Neural progenitor cell (in vitro differentiated cells): ENCODE measurements at regions not wholly inside any gene's neighbourhood (a gene's known extent, or its start where the extent isn't known, plus 50 kb on each side); places are given as distances from the start of the nearest gene placed in this dataset.

Experiments used
- DNase-seq: peaks from one replicate; pipeline ENCODE4 v3.0.0-alpha.2; 2016; ENCODE audit warnings: low spot score
- H2AFZ ChIP-seq: fragments of 200-600 bp; sonication (generic); replicated peaks from 2 replicates; pipeline ENCODE4 v1.6.1; 2016; ENCODE audit warnings: antibody characterized with exemption
- H3F3A ChIP-seq: fragments of 200-600 bp; sonication (generic); 2 replicates; pipeline ENCODE4 v1.6.1; 2016; ENCODE audit warnings: antibody characterized with exemption, low read depth
- H3K27ac ChIP-seq: fragments of 200-600 bp; sonication (generic); 2 replicates; pipeline ENCODE4 v1.5.1; 2016; ENCODE audit warnings: mild to moderate bottlenecking
- H3K27me3 ChIP-seq: fragments of 200-600 bp; sonication (generic); 2 replicates; pipeline ENCODE4 v1.6.1; 2016; ENCODE audit warnings: mild to moderate bottlenecking, moderate library complexity
- H3K36me3 ChIP-seq: fragments of 200-600 bp; sonication (generic); 2 replicates; pipeline ENCODE4 v1.5.1; 2016
- H3K4me1 ChIP-seq: fragments of 200-600 bp; sonication (generic); 2 replicates; pipeline ENCODE4 v1.6.1; 2016; ENCODE audit warnings: mixed run types
- H3K4me2 ChIP-seq: fragments of 200-600 bp; sonication (generic); 2 replicates; pipeline ENCODE4 v1.6.1; 2016
- H3K4me3 ChIP-seq: fragments of 200-600 bp; sonication (generic); 2 replicates; pipeline ENCODE4 v1.5.1; 2016
- H3K79me2 ChIP-seq: fragments of 200-600 bp; sonication (generic); 2 replicates; pipeline ENCODE4 v1.6.1; 2016; ENCODE audit warnings: low read depth
- H3K9ac ChIP-seq: fragments of 200-600 bp; sonication (generic); 2 replicates; pipeline ENCODE4 v1.6.1; 2016
- H3K9me3 ChIP-seq: fragments of 200-600 bp; sonication (generic); 2 replicates; pipeline ENCODE4 v1.5.1; 2016; ENCODE audit warnings: low read depth
- H4K20me1 ChIP-seq: fragments of 200-600 bp; sonication (generic); 2 replicates; pipeline ENCODE4 v1.6.1; 2016; ENCODE audit warnings: low read depth
- H3K27ac Mint-ChIP-seq: 3 replicates; pipeline ENCODE4 v1.8.0; 2021; ENCODE audit warnings: mixed read lengths
- H3K27me3 Mint-ChIP-seq: 2 replicates; pipeline ENCODE4 v1.8.0; 2022; ENCODE audit warnings: low read depth, mild to moderate bottlenecking, inconsistent platforms, moderate library complexity, mixed read lengths; ENCODE audit not compliant: insufficient read depth
- H3K36me3 Mint-ChIP-seq: 3 replicates; pipeline ENCODE4 v1.8.0; 2021; ENCODE audit warnings: mixed read lengths
- H3K4me1 Mint-ChIP-seq: 3 replicates; pipeline ENCODE4 v1.8.0; 2021; ENCODE audit warnings: mixed read lengths
- H3K4me3 Mint-ChIP-seq: 3 replicates; pipeline ENCODE4 v1.8.0; 2021; ENCODE audit warnings: mild to moderate bottlenecking, moderate library complexity, mixed read lengths
- H3K9me3 Mint-ChIP-seq: 3 replicates; pipeline ENCODE4 v1.8.0; 2020; ENCODE audit warnings: mixed read lengths
- EZH2 ChIP-seq: fragments of 200-600 bp; sonication (generic); IDR thresholded peaks from 2 replicates; pipeline ENCODE4 v1.6.1; 2017; ENCODE audit warnings: antibody characterized with exemption, mild to moderate bottlenecking, moderate library complexity
- EZH2phosphoT487 ChIP-seq: fragments of 200-600 bp; sonication (generic); IDR thresholded peaks from 2 replicates; pipeline ENCODE4 v1.6.1; 2017; ENCODE audit warnings: antibody characterized with exemption
- TF ChIP-seq, protein P1 (sequence below): fragments of 200-600 bp; sonication (generic); IDR thresholded peaks from 2 replicates; pipeline ENCODE4 v1.5.1; 2017; ENCODE audit warnings: antibody characterized with exemption, mild to moderate bottlenecking

DNA sequence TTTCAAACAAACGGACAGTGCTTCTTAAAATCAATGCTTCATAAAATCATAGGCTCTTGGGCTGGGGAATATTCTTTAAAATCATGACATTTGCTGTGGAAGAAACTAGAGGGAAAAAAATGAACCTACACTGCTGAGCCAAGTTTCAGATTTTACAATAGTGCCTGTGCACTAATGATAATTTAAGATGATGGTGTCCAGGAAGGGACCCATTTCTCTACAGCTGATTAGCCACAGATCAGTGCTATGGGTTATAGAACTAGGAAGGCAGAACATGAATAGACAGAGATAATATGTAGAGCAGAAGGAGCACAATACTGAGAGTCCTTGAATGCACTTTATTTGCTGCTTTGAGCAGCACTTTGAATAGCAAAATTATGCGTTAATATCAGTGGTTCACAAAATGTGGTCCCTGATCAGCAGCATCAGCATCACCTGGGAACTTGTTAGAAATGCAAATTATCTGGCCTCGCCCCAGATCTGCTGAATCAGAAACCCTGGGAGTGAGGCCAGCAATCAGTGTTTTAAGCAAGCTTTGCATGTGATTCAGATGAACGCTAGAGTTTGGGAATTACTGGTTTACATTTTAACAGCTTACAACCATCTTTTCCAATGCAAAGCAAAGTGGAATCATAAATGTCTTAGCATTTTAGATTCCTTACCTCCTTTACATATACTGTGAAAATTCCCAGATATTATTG is 135.8 kb upstream of the ANKRD28 start:
- H3K79me2 ChIP-seq: no peaks in the 10 kb centered on the region
- Mint-ChIP-seq H3K9me3 (peaks cover under 1% of the 10 kb centered on the region), H3K27me3 (no peaks in the 10 kb centered on the region), H3K4me1 (peaks cover 53% of the 10 kb centered on the region), H3K27ac (no peak overlapping the region), H3K36me3 (peaks cover 2% of the 10 kb centered on the region), H3K4me3 (no peak overlapping the region)
- H3K4me3 ChIP-seq: no peak overlapping the region
- peaks cover 41% of the 10 kb centered on the region for H3K4me1 ChIP-seq
- no peak overlapping the region for H2AFZ ChIP-seq
- H3F3A ChIP-seq: peaks cover 27% of the 10 kb centered on the region
- H3K4me2 ChIP-seq: no peak overlapping the region
- H3K9me3 ChIP-seq: no peaks in the 10 kb centered on the region
- DNase-seq: no peak
- no peak overlapping the region for H3K27ac ChIP-seq
- no peak for TF ChIP-seq EZH2
- TF ChIP-seq EZH2phosphoT487: no peak
- TF ChIP-seq, protein P1, sequence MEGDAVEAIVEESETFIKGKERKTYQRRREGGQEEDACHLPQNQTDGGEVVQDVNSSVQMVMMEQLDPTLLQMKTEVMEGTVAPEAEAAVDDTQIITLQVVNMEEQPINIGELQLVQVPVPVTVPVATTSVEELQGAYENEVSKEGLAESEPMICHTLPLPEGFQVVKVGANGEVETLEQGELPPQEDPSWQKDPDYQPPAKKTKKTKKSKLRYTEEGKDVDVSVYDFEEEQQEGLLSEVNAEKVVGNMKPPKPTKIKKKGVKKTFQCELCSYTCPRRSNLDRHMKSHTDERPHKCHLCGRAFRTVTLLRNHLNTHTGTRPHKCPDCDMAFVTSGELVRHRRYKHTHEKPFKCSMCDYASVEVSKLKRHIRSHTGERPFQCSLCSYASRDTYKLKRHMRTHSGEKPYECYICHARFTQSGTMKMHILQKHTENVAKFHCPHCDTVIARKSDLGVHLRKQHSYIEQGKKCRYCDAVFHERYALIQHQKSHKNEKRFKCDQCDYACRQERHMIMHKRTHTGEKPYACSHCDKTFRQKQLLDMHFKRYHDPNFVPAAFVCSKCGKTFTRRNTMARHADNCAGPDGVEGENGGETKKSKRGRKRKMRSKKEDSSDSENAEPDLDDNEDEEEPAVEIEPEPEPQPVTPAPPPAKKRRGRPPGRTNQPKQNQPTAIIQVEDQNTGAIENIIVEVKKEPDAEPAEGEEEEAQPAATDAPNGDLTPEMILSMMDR: no peak
- H4K20me1 ChIP-seq: no peaks in the 10 kb centered on the region
- no peaks in the 10 kb centered on the region for H3K27me3 ChIP-seq
- H3K36me3 ChIP-seq: no peaks in the 10 kb centered on the region
- H3K9ac ChIP-seq: no peak overlapping the region

DNA sequence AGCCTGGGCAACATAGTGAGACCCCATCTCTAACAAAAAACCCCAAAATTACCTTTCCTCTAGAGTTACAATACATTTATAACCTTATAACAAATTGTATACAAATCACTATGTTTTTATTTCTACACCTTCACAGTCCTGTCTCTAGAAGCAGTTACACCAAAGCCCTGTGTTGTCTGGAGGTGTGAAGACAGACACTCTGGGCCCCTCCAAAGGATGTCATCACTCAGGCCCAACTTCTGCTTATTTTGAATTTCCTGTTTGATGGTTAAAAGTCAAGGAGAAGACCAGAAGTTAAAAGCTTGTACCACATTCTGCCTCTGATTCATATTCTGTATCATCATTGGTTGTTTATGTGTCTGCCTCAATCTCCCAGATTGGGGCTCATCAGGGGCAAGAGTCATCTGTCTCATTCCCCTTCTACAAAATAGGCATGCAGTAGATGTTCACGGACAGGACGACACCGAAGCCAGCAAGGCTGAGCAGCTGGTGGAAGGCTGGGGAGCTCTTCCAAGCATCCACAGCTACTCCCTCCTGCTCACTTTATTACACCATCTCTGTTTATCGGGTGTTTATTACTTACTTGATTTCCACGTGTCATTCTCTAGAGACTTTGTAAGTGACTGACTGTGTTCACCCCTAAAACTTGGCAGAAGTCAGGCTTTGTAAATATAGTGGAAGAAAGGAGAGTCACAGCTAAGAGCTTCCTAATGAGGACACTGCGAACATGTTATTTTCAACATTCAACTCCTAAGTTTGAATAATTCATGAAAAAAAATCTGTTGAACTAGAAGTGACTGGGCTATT is 136.8 kb upstream of the ANKRD28 start:
- TF ChIP-seq EZH2 (no peak), EZH2phosphoT487 (no peak)
- TF ChIP-seq, protein P1: no peak
- Mint-ChIP-seq H3K36me3 (peaks cover 2% of the 10 kb centered on the region), H3K9me3 (no peaks in the 10 kb centered on the region), H3K27ac (no peak overlapping the region), H3K27me3 (no peaks in the 10 kb centered on the region), H3K4me3 (no peak overlapping the region), H3K4me1 (peaks cover 50% of the 10 kb centered on the region)
- Histone ChIP-seq H3K9ac (no peak overlapping the region), H3K36me3 (no peaks in the 10 kb centered on the region), H3K4me1 (peaks cover 33% of the 10 kb centered on the region), H3K79me2 (no peaks in the 10 kb centered on the region), H4K20me1 (no peaks in the 10 kb centered on the region), H3K4me2 (no peak overlapping the region), H3K4me3 (no peak overlapping the region), H3F3A (peaks cover 17% of the 10 kb centered on the region), H3K27me3 (no peaks in the 10 kb centered on the region), H3K27ac (no peak overlapping the region), H3K9me3 (no peaks in the 10 kb centered on the region), H2AFZ (no peak overlapping the region)
- DNase-seq: no peak

DNA sequence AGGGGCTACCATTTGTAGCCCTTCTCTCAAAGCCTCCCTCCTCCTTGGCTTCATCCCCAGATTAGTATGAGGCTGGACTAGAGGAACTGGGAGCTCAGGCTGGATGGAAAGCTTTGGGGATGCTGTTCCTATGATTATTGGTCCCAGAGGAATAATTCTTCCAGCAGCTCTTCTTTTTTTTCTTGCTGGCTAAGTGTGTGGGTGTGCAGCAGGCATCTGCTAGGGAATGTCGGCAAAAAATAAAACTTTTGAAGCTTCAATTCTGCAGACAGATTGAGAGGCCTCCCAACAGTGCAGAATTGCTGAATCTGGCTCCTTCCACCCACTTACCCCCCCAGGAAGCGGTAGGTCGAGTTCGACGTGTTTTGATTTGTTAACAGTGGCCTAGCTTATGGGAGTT is 138.5 kb upstream of the ANKRD28 start:
- no peaks in the 10 kb centered on the region for H3K36me3 ChIP-seq
- H3K9me3 ChIP-seq: no peaks in the 10 kb centered on the region
- no peak for TF ChIP-seq EZH2
- no peak for TF ChIP-seq EZH2phosphoT487
- TF ChIP-seq, protein P1: no peak
- no peaks in the 10 kb centered on the region for H4K20me1 ChIP-seq
- peaks cover 2% of the 10 kb centered on the region for H3K36me3 Mint-ChIP-seq
- H3K27ac Mint-ChIP-seq: no peak overlapping the region
- H3K27ac ChIP-seq: no peak overlapping the region
- peaks cover 37% of the 10 kb centered on the region for H3K4me1 Mint-ChIP-seq
- peaks cover 7% of the 10 kb centered on the region for H3F3A ChIP-seq
- DNase-seq: no peak
- no peak overlapping the region for H3K4me3 ChIP-seq
- H2AFZ ChIP-seq: no peak overlapping the region
- H3K27me3 ChIP-seq: no peaks in the 10 kb centered on the region
- H3K79me2 ChIP-seq: no peaks in the 10 kb centered on the region
- H3K27me3 Mint-ChIP-seq: no peaks in the 10 kb centered on the region
- H3K4me3 Mint-ChIP-seq: no peak overlapping the region
- H3K9ac ChIP-seq: no peak overlapping the region
- no peak overlapping the region for H3K4me2 ChIP-seq
- H3K9me3 Mint-ChIP-seq: peaks cover 6% of the 10 kb centered on the region
- H3K4me1 ChIP-seq: peaks cover 17% of the 10 kb centered on the region
